ENCODE measurements at regions not wholly inside any gene's neighbourhood (a gene's known extent, or its start where the extent isn't known, plus 50 kb on each side); places are given as distances from the start of the nearest gene placed in this dataset.

- peaks cover 11% of the 10 kb centered on the region for H3K9me3 Mint-ChIP-seq (ENCODE audit: low read depth)
- H3K4me3 Mint-ChIP-seq, result no peak overlapping the region
- H3K36me3 Mint-ChIP-seq, result no peaks in the 10 kb centered on the region
- no peaks in the 10 kb centered on the region for H3K27me3 Mint-ChIP-seq
- no peaks in the 10 kb centered on the region for H3K4me1 Mint-ChIP-seq (ENCODE audit: low read depth)
- no peak overlapping the region for H3K27ac Mint-ChIP-seq
Observed at GRCh38 chr4:28973587-28974350, 1746.4 kb upstream of the PCDH7 start.

DNA sequence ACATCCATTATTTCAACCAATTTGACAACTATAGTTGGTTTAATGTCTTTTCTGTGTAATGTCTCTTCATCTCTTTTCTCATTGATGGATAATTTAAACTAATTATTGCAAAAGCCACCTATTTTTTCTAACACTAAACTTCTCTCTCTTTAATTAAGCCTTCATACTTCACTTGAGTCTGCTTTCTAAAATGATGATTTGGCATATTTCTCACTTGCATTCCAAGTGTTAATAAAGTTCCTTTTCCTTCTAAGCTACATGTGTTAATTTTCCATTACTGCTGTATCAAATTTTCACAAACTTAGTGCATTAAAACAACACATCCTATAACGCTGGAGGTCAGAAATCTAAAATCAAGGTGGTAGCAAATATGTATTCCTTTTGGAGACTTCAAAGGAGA lies 1743.8 kb upstream of the PCDH7 start:
- Mint-ChIP-seq H3K27ac (no peak overlapping the region), H3K4me3 (no peak overlapping the region), H3K27me3 (no peaks in the 10 kb centered on the region), H3K36me3 (no peaks in the 10 kb centered on the region), H3K9me3 (ENCODE audit: low read depth) (peaks cover 16% of the 10 kb centered on the region), H3K4me1 (ENCODE audit: low read depth) (no peaks in the 10 kb centered on the region)

- Mint-ChIP-seq H3K27ac (no peak overlapping the region), H3K36me3 (no peaks in the 10 kb centered on the region), H3K27me3 (no peaks in the 10 kb centered on the region), H3K4me3 (no peak overlapping the region), H3K9me3 (ENCODE audit: low read depth) (no peaks in the 10 kb centered on the region), H3K4me1 (ENCODE audit: low read depth) (no peaks in the 10 kb centered on the region)
Observed at GRCh38 chr4:29002151-29002550, 1718.0 kb upstream of the PCDH7 start.

DNA sequence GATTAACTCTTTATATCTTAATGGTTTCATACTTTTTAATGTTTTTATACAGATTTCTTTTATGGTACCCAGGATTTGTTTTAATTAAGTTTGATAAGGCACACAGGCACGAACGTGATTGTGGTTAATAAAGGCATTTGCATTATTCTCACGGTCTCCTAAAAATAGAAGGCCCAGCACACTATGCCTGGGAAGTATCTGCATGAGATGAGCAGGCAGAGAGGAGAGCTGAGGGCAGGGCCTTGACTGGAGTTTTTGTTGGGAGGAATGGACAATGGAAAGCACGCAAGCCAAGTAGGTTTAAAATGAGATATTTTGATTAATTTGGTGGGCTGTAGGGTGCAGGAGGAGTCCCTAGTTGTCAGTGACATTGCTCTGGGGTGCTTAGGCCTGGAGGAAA lies 1714.3 kb upstream of the PCDH7 start:
- H3K4me1 Mint-ChIP-seq (ENCODE audit: low read depth), result no peaks in the 10 kb centered on the region
- no peaks in the 10 kb centered on the region for H3K27me3 Mint-ChIP-seq
- H3K27ac Mint-ChIP-seq, result no peak overlapping the region
- peaks cover 2% of the 10 kb centered on the region for H3K9me3 Mint-ChIP-seq (ENCODE audit: low read depth)
- no peak overlapping the region for H3K4me3 Mint-ChIP-seq
- H3K36me3 Mint-ChIP-seq, result no peaks in the 10 kb centered on the region

- no peaks in the 10 kb centered on the region for H3K4me1 Mint-ChIP-seq (ENCODE audit: low read depth)
- peaks cover 19% of the 10 kb centered on the region for H3K9me3 Mint-ChIP-seq (ENCODE audit: low read depth)
- no peak overlapping the region for H3K27ac Mint-ChIP-seq
- H3K36me3 Mint-ChIP-seq, result no peaks in the 10 kb centered on the region
- no peak overlapping the region for H3K4me3 Mint-ChIP-seq
- no peaks in the 10 kb centered on the region for H3K27me3 Mint-ChIP-seq
Observed at GRCh38 chr4:29009908-29010307, 1710.3 kb upstream of the PCDH7 start.

DNA sequence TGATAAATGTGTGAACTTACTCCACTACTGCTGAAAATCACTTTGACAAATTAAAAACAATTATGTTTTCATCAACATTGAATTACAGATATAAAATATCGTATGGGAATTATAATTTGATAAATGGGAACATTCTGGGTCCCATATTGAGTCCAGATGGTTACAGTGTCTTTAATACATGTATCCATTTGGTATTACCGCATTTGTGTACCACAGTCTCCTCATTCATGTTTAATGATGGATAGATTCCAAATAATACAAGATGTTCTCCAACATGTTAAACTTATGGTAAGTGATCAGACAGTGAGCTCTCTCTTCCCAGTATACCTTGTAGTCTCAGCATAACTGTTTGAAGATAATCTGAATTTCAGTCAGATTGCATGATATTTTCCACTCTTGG lies 1706.8 kb upstream of the PCDH7 start:
- Mint-ChIP-seq H3K9me3 (ENCODE audit: low read depth) (peaks cover 26% of the 10 kb centered on the region), H3K27me3 (no peaks in the 10 kb centered on the region), H3K4me1 (ENCODE audit: low read depth) (no peaks in the 10 kb centered on the region), H3K36me3 (no peaks in the 10 kb centered on the region), H3K27ac (no peak overlapping the region), H3K4me3 (no peak overlapping the region)

- H3K4me1 Mint-ChIP-seq (ENCODE audit: low read depth), result no peaks in the 10 kb centered on the region
- no peak overlapping the region for H3K4me3 Mint-ChIP-seq
- H3K27me3 Mint-ChIP-seq, result no peaks in the 10 kb centered on the region
- no peaks in the 10 kb centered on the region for H3K36me3 Mint-ChIP-seq
- no peak overlapping the region for H3K27ac Mint-ChIP-seq
- H3K9me3 Mint-ChIP-seq (ENCODE audit: low read depth), result peaks cover 26% of the 10 kb centered on the region
Observed at GRCh38 chr4:29014555-29014954, 1705.6 kb upstream of the PCDH7 start.

DNA sequence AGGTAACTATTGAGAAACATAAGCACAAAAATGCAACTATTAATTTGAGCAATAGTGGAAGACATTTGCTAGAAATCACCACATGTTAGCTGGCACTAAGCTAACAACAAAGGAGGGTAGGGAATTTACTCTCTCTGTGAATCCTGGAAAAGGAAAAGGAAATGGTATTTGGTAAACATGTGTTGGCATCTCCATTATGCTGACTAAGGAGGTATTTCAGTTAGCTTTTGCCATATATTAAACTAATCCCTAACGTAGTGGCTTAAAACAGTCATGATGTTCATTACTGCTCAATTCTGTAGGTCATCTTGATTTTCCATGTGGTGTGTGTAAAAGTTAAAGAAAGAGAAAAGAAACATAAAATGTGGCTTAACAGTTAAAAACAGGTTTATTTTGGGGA lies 1686.5 kb upstream of the PCDH7 start:
- no peaks in the 10 kb centered on the region for H3K27me3 Mint-ChIP-seq

DNA sequence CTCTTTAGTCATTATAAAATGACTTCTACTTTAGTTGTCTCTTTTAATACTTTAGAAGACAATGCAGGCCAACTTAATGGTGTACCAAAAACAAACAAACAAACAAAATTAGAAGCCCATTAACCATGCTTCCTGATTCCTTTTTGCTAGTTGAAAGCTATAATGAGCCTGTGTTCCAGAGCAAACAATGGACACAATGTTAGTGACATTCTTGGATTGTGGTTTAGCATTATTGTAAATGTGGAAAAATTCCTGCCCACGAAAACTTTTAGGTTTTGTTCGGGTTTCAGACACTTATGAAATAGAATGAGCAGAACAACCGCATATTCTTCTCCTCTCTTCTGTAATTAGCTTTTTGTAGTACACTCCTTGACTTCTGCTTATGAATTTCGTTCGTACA lies 1682.7 kb upstream of the PCDH7 start:
- H3K4me3 Mint-ChIP-seq, result no peak overlapping the region
- H3K36me3 Mint-ChIP-seq, result no peaks in the 10 kb centered on the region
- H3K27ac Mint-ChIP-seq, result no peak overlapping the region
- H3K27me3 Mint-ChIP-seq, result no peaks in the 10 kb centered on the region
- H3K9me3 Mint-ChIP-seq (ENCODE audit: low read depth), result peaks cover 3% of the 10 kb centered on the region
- H3K4me1 Mint-ChIP-seq (ENCODE audit: low read depth), result no peaks in the 10 kb centered on the region

More for the DNA sequence above, 1686.5 kb upstream of the PCDH7 start:
- Mint-ChIP-seq H3K4me3 (no peak overlapping the region), H3K4me1 (ENCODE audit: low read depth) (no peaks in the 10 kb centered on the region), H3K36me3 (no peaks in the 10 kb centered on the region), H3K27ac (no peak overlapping the region), H3K9me3 (ENCODE audit: low read depth) (peaks cover 7% of the 10 kb centered on the region)

- no peak overlapping the region for H3K4me3 Mint-ChIP-seq
- H3K4me1 Mint-ChIP-seq (ENCODE audit: low read depth), result no peaks in the 10 kb centered on the region
- H3K36me3 Mint-ChIP-seq, result no peaks in the 10 kb centered on the region
- no peak overlapping the region for H3K27ac Mint-ChIP-seq
- peaks cover 11% of the 10 kb centered on the region for H3K9me3 Mint-ChIP-seq (ENCODE audit: low read depth)
- H3K27me3 Mint-ChIP-seq, result no peaks in the 10 kb centered on the region
Observed at GRCh38 chr4:29043411-29043810, 1676.8 kb upstream of the PCDH7 start.

GRCh38 chr4:29046186-29046585 lies 1674.0 kb upstream of the PCDH7 start:
- Mint-ChIP-seq H3K27me3 (no peaks in the 10 kb centered on the region), H3K4me1 (ENCODE audit: low read depth) (no peaks in the 10 kb centered on the region), H3K27ac (no peak overlapping the region), H3K36me3 (no peaks in the 10 kb centered on the region), H3K9me3 (ENCODE audit: low read depth) (peaks cover 12% of the 10 kb centered on the region), H3K4me3 (no peak overlapping the region)

- Mint-ChIP-seq H3K4me3 (no peak overlapping the region), H3K4me1 (ENCODE audit: low read depth) (no peaks in the 10 kb centered on the region), H3K27me3 (no peaks in the 10 kb centered on the region), H3K9me3 (ENCODE audit: low read depth) (peaks cover 12% of the 10 kb centered on the region), H3K27ac (no peak overlapping the region), H3K36me3 (no peaks in the 10 kb centered on the region)
Observed at GRCh38 chr4:29046781-29047180, 1673.4 kb upstream of the PCDH7 start.

DNA sequence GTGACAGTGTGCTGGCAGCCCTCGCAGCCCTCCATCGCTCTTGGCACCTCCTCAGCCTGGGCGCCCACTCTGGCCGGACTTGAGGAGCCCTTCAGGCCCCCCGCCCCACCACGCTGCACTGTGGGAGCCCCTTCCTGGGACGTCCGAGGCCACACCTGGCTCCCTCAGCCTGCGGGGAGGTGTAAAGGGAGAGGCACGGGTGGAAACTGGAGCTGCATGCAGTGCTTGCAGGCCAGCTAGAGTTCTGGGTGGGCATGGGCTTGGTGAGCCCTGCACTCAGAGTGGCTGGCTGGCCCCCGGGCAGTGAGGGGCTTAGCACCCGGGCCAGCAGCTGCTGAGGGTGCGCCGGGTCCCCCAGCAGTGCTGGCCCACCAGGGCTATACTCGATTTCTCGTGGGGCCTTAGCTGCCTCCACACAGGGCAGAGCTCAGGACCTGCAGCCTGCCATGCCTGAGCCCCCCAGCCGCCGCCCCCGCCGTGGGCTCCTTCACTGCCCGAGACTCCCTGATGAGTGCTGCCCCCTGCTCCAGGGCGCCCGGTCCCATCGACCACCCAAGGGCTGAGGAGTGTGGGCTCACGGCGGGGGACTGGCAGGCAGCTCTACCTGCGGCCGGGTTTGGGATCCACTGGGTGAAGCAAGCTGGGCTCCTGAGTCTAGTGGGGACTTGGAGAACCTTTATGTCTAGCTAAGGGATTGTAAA lies 1672.7 kb upstream of the PCDH7 start:
- no peaks in the 10 kb centered on the region for H3K36me3 Mint-ChIP-seq
- no peaks in the 10 kb centered on the region for H3K4me1 Mint-ChIP-seq (ENCODE audit: low read depth)
- H3K27me3 Mint-ChIP-seq, result no peaks in the 10 kb centered on the region
- no peak overlapping the region for H3K4me3 Mint-ChIP-seq
- peaks cover 12% of the 10 kb centered on the region for H3K9me3 Mint-ChIP-seq (ENCODE audit: low read depth)
- no peak overlapping the region for H3K27ac Mint-ChIP-seq

DNA sequence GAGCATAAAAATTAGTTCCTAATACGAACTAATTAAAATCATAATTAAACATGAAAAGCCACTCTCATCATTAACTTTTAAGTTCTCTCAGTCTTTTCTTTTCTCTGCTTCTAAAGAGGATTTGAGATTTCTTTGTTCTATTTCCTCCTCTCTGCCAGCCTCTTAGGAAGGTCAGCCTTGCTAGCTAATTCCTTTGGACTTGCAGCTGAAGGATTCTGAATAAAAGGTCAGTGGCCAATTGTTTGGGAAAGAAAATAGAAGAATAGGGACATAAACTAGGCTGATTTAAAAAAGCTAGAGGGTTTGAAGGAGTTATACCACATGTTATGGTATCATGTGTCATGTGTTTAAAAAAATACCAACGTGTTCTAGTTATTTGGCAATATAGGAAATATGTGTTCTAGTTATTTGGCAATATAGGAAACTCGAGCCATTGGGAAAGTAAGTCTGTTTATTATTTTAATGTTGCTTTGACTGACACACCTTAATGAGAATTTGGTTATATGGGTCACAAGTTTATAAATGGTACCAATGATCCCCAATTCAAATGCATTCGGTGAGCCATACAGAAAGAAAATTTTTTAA lies 1668.7 kb upstream of the PCDH7 start:
- Mint-ChIP-seq H3K27me3 (no peaks in the 10 kb centered on the region), H3K4me1 (ENCODE audit: low read depth) (no peaks in the 10 kb centered on the region), H3K4me3 (no peak overlapping the region), H3K27ac (no peak overlapping the region), H3K36me3 (no peaks in the 10 kb centered on the region), H3K9me3 (ENCODE audit: low read depth) (peaks cover 4% of the 10 kb centered on the region)

DNA sequence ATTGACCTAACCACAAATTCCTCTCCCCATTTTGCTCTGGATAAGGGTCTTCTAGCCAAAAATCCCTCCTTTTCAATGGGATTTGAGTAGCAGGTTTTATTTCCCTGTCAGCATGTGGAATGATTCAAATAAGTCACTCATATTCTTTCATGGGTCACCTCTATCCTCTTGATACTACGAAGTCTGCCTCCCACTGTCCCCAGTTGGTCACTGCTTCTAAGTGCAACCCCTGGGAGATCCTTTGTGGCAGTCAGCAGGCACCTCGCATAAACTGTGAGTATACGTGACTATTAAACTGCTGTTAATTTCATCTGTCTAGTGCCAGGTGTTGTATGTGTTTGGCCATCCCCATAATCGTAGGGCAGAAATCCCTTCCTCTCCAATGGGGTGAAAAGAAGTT lies 1667.9 kb upstream of the PCDH7 start:
- H3K27me3 Mint-ChIP-seq, result no peaks in the 10 kb centered on the region
- no peaks in the 10 kb centered on the region for H3K36me3 Mint-ChIP-seq
- no peaks in the 10 kb centered on the region for H3K4me1 Mint-ChIP-seq (ENCODE audit: low read depth)
- no peak overlapping the region for H3K27ac Mint-ChIP-seq
- H3K9me3 Mint-ChIP-seq (ENCODE audit: low read depth), result peaks cover 4% of the 10 kb centered on the region
- H3K4me3 Mint-ChIP-seq, result no peak overlapping the region
